ENCODE measurements at regions not wholly inside any gene's neighbourhood (a gene's known extent, or its start where the extent isn't known, plus 50 kb on each side); places are given as distances from the start of the nearest gene placed in this dataset.

GRCh38 chr12:4002601-4003000, 129.4 kb upstream of the PARP11 start:
- H3K4me3 ChIP-seq (ENCODE audit: low read depth, low read length), result no peak overlapping the region
- DNase-seq (ENCODE audit: low read depth), result no peak
- TF ChIP-seq, protein P1, sequence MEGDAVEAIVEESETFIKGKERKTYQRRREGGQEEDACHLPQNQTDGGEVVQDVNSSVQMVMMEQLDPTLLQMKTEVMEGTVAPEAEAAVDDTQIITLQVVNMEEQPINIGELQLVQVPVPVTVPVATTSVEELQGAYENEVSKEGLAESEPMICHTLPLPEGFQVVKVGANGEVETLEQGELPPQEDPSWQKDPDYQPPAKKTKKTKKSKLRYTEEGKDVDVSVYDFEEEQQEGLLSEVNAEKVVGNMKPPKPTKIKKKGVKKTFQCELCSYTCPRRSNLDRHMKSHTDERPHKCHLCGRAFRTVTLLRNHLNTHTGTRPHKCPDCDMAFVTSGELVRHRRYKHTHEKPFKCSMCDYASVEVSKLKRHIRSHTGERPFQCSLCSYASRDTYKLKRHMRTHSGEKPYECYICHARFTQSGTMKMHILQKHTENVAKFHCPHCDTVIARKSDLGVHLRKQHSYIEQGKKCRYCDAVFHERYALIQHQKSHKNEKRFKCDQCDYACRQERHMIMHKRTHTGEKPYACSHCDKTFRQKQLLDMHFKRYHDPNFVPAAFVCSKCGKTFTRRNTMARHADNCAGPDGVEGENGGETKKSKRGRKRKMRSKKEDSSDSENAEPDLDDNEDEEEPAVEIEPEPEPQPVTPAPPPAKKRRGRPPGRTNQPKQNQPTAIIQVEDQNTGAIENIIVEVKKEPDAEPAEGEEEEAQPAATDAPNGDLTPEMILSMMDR (IDR thresholded peaks at IDR 0.05; ENCODE audit: insufficient read depth, low read depth, low read length, missing control alignments), result no peak

- DNase-seq (ENCODE audit: low read depth), result no peak
- TF ChIP-seq, protein P1 (IDR thresholded peaks at IDR 0.05; ENCODE audit: insufficient read depth, low read depth, low read length, missing control alignments), result no peak
- H3K4me3 ChIP-seq (ENCODE audit: low read depth, low read length), result no peak overlapping the region
These were observed 128.6 kb upstream of the PARP11 start for GRCh38 chr12:4001841-4002240.

- no peak overlapping the region for H3K4me3 ChIP-seq (ENCODE audit: low read depth, low read length)
- TF ChIP-seq, protein P1 (IDR thresholded peaks at IDR 0.05; ENCODE audit: insufficient read depth, low read depth, low read length, missing control alignments), result no peak
- DNase-seq (ENCODE audit: low read depth), result no peak
These were observed 127.8 kb upstream of the PARP11 start for GRCh38 chr12:4001031-4001430.

GRCh38 chr12:3999904-4000303, 126.7 kb upstream of the PARP11 start:
- DNase-seq (ENCODE audit: low read depth), result no peak
- no peak overlapping the region for H3K4me3 ChIP-seq (ENCODE audit: low read depth, low read length)
- TF ChIP-seq, protein P1 (IDR thresholded peaks at IDR 0.05; ENCODE audit: insufficient read depth, low read depth, low read length, missing control alignments), result no peak

DNA sequence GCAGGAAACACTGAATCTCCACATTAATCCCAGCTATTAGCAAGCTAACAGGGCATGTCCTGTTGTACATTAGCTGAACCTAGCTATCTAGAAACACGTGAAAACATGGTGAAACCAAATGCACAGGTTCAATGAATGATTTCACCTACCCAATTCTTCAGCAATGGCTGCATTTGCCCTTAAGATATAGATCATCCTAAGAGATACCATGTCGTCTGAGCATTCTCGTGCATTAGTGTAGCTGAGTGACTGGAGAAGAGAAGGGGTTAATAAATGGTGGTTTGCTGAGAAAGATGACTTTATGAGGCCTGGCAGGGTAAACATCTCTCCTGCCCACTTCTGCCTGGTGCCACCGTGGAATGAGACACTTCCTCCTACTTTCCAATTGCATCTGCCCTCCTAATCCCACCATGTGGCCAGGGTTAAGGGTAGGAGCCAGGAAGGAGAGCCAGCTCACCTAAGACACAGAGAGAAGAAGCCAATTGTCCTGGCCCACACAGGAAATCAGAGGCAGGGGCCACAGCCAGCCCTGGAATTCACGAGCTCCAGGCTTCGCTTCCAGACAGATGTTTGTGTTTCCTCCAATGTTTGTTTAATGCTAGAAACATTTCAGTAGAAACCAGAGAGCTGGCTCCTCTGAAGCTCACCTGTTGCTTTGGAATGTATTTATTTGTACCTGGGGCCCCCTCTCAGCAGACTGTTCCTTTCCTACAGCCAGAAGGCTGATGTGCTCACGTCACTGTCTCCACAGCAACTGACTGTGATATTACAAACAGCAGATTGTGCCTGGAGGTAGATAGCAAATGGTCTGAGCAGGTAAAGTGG, 126.0 kb upstream of the PARP11 start:
- TF ChIP-seq, protein P1 (IDR thresholded peaks at IDR 0.05; ENCODE audit: insufficient read depth, low read depth, low read length, missing control alignments), result no peak
- no peak for DNase-seq (ENCODE audit: low read depth)
- no peak overlapping the region for H3K4me3 ChIP-seq (ENCODE audit: low read depth, low read length)

DNA sequence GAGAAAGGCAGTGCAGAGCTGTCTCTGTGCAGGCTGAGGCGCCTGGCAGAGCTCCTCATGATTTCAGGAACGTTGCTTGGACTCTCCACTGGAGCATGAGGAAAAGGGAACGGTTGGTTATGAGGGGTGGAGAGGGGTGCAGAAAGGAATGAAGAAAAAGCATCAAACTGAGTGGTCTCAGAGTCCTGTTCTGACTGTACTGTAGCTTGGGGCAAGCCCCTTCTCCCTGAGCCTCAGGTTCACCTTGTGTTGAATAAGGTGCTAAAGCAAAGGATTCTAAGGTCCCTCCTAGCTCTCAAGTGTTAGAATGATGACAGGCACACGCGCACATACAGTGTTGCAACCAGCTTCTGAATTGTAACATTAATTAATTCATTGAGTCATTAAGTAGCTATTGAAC, 125.2 kb upstream of the PARP11 start:
- H3K4me3 ChIP-seq (ENCODE audit: low read depth, low read length), result no peak overlapping the region
- no peak for DNase-seq (ENCODE audit: low read depth)
- TF ChIP-seq, protein P1 (IDR thresholded peaks at IDR 0.05; ENCODE audit: insufficient read depth, low read depth, low read length, missing control alignments), result no peak

DNA sequence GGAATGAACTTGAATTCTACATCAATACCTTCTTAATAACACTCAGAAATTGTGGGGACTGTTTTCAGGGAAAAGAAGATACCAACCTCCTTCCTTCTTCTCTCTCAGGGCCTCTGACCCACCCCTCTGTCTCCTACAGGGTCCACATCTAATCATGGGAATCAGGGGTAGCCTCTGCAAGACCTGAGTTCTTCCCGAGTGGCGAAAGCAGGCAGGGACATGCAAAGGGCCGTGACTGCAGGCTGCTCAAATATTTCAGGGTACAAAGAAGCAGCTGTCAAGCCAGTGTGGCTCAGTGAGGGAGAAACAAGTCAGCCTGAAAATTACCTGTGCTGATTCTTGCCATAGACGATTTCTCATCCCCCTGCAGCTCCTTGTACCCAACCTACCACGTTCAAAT, 123.1 kb upstream of the PARP11 start:
- TF ChIP-seq, protein P1 (IDR thresholded peaks at IDR 0.05; ENCODE audit: insufficient read depth, low read depth, low read length, missing control alignments), result no peak
- no peak overlapping the region for H3K4me3 ChIP-seq (ENCODE audit: low read depth, low read length)
- no peak for DNase-seq (ENCODE audit: low read depth)
